ENCODE measurements at regions not wholly inside any gene's neighbourhood (a gene's known extent, or its start where the extent isn't known, plus 50 kb on each side); places are given as distances from the start of the nearest gene placed in this dataset.
A peak's percentile ranks its signal among the peaks of the same experiment; 100 is the strongest.

DNA sequence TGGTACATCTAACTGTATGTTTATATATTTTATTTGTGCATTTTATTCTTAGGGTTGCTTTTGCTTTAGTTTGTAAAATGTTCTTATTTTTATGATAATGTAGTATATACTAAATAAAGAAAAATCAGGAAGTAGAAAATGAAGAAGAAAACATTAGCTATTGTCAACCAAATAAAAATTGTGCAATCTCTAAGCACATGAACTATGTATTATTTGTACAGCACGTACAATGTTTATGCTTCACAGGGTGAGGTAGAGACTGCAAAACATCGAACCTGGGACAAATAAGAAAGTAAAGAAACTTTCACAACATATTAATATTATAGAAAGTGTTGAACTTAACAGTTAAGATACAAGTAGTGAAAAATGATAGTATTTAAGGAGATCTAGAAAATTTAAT, 123.0 kb downstream of the ZNF92 start (continued):
- peak; percentile 37; the same call in 1 of the 2 replicates for TF ChIP-seq HOMEZ (CRISPR knock-in tag; IDR thresholded peaks at IDR 0.05; ENCODE audit: low read depth)

- ChIA-PET POLR2A (no interaction called here), CTCF (ENCODE audit: low intra/inter-chr PET ratio, low total read pairs) (no interaction called here)
- FAIRE-seq, result no peak
- Histone ChIP-seq H3K4me3 (replicated peaks in 1 of 3; ENCODE audit: insufficient read depth in 1 of 3, low read depth in 2 of 3, low read length in 3 of 3) (no peak overlapping the region), H2AFZ (ENCODE audit: low read length) (no peak overlapping the region), H3K27me3 (ENCODE audit: control insufficient read depth in 1 of 2, insufficient read depth in 2 of 2, low read length in 2 of 2) (no peaks in the 10 kb centered on the region), H3K4me1 (ENCODE audit: insufficient read depth, low read length) (no peaks in the 10 kb centered on the region), H3K36me3 (replicated peaks in 1 of 2; ENCODE audit: control insufficient read depth in 1 of 2, insufficient read depth in 2 of 2, low read length in 2 of 2) (no peaks in the 10 kb centered on the region), H4K20me1 (ENCODE audit: insufficient read depth, low read length) (no peaks in the 10 kb centered on the region), H3K27ac (ENCODE audit: extremely low read length, insufficient read depth, low read length) (no peak overlapping the region), H3K9ac (ENCODE audit: insufficient read depth, low read depth, low read length) (no peak overlapping the region), H3K4me2 (ENCODE audit: low read depth, low read length) (no peak overlapping the region), H3K9me3 (ENCODE audit: low read length) (no peaks in the 10 kb centered on the region), H3K79me2 (ENCODE audit: insufficient read depth, low read length) (no peaks in the 10 kb centered on the region)
- no TSS peak for BruUV-seq (replicated peaks)
- TF ChIP-seq, protein P1, sequence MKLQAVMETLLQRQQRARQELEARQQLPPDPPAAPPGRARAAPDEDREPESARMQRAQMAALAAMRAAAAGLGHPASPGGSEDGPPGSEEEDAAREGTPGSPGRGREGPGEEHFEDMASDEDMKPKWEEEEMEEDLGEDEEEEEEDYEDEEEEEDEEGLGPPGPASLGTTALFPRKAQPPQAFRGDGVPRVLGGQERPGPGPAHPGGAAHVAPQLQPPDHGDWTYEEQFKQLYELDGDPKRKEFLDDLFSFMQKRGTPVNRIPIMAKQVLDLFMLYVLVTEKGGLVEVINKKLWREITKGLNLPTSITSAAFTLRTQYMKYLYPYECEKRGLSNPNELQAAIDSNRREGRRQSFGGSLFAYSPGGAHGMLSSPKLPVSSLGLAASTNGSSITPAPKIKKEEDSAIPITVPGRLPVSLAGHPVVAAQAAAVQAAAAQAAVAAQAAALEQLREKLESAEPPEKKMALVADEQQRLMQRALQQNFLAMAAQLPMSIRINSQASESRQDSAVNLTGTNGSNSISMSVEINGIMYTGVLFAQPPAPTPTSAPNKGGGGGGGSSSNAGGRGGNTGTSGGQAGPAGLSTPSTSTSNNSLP (IDR thresholded peaks at IDR 0.05; ENCODE audit: low read depth, low read length), result 0 out of 2 replicates have a peak, but pooled peaks have one; percentile 18
- TF ChIP-seq ZNF24 (IDR thresholded peaks at IDR 0.05) (peak; percentile 58; the same call in 1 of the 2 replicates), SNAI1 (CRISPR knock-in tag; IDR thresholded peaks at IDR 0.05; ENCODE audit: borderline replicate concordance) (no peak), ZNF678 (CRISPR knock-in tag; IDR thresholded peaks at IDR 0.05) (no peak), CEBPB (IDR thresholded peaks at IDR 0.05; ENCODE audit: borderline replicate concordance, low read depth, low read length) (peak; percentile 58), ATF4 (CRISPR knock-in tag; IDR thresholded peaks at IDR 0.05) (peak; percentile 29 to 89; a peak in 2 of 4 replicates), CEBPG (CRISPR knock-in tag; IDR thresholded peaks at IDR 0.05) (peak; percentile 45), ATF7 (IDR thresholded peaks at IDR 0.05) (peak; percentile 93), ATF7 (CRISPR knock-in tag; IDR thresholded peaks at IDR 0.05) (no peak)
- intact Hi-C loops (cut with micrococcal nuclease; ENCODE audit: unreplicated experiment), result no loop called here
- no peak for ATAC-seq
- in situ Hi-C loops (cut with HindIII; ENCODE audit: extremely low pct_ligation_motif_present, low pct_unique_long_range_greater_than_20kb), result no loop called here
- no peak for DNase-seq (ENCODE audit: low spot score)
These were observed 129.9 kb downstream of the ZNF92 start for GRCh38 chr7:65503434-65504152.
